Left lung (tissue), 4 donors: ENCODE measurements at regions not wholly inside any gene's neighbourhood (a gene's known extent, or its start where the extent isn't known, plus 50 kb on each side); places are given as distances from the start of the nearest gene placed in this dataset.

Experiments used
- ATAC-seq: fragments of 200-7000 bp; cut with Tn5 transposase; one replicate; pipeline ENCODE4 v1.9.1; 2020; ENCODE audit warnings: moderate library complexity
- DNase-seq, 4 donors: peaks; one replicate each; pipeline ENCODE4 v3.0.0-alpha.2; 2013 to 2020
- H3K27ac ChIP-seq, 2 donors: fragments of 200-600 bp; sonication (generic) in 1 of 2; one replicate each; pipeline versions ENCODE4 v1.5.0 to v1.8.0; 2020 to 2021
- H3K27me3 ChIP-seq, 2 donors: fragments of 200-600 bp; sonication (generic) in 1 of 2; one replicate each; pipeline versions ENCODE4 v1.5.0 to v1.8.0; 2020 to 2021
- H3K36me3 ChIP-seq, 2 donors: fragments of 200-600 bp; sonication (generic) in 1 of 2; one replicate each; pipeline versions ENCODE4 v1.5.0 to v1.8.0; 2020 to 2021
- H3K4me1 ChIP-seq, 2 donors: fragments of 200-600 bp; one replicate each; pipeline ENCODE4 v1.8.0; 2021
- H3K4me3 ChIP-seq, 2 donors: fragments of 200-600 bp; sonication (generic) in 1 of 2; one replicate each; pipeline versions ENCODE4 v1.5.0 to v1.8.0; 2020 to 2021; ENCODE audit warnings: mild to moderate bottlenecking in 1 of 2
- H3K9me3 ChIP-seq, 2 donors: fragments of 200-600 bp; sonication (generic) in 1 of 2; one replicate each; pipeline versions ENCODE4 v1.5.0 to v1.8.0; 2020 to 2021
- intact Hi-C, 2 donors: fragments of 100-400 bp; cut with DNase I; formaldehyde crosslinking; loops; one replicate each; pipeline versions ENCODE4 v1.11.2 to v1.14.2; 2022
- TF ChIP-seq, protein P1 (sequence below), 2 donors: fragments of 200-600 bp; sonication (generic) in 1 of 2; IDR thresholded peaks; one replicate each; pipeline versions ENCODE4 v1.5.0 to v1.8.0; 2021; ENCODE audit warnings: antibody characterized with exemption in 2 of 2
- donor health status: DM: no; HTN: yes; CAD: no.
- donor health status: DM: no; HTN: no; CAD: no.

DNA sequence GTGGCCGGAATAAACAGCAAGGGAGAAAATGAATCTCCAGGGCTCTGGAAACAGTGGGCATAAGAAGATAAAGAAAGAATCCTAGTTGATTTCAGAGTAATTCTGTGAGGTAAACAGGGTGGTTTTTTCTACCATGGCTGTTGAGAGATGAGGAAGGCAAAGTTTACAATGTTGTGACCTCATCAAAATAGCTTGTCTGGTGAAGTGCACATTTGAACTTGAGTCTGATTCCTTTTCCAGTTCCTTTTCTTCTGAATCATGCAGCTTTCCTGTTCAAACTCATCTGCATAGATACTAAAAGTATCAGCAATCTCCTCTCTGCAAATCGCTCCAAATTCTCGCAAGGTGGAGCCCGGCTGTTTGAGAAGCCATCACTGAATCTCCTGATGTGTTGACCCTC lies 161.7 kb downstream of the PLPP3 start:
- intact Hi-C loops = loop anchor here in 1 of 2 donors (10.0 kb wide), 1 partner anchor 157 kb away; the partner anchor contains the start of gene PLPP3
- no peak for ATAC-seq
- Histone ChIP-seq H3K4me3 (no peak overlapping the region), H3K27me3 (no peaks in the 10 kb centered on the region), H3K9me3 (no peaks in the 10 kb centered on the region), H3K4me1 (peaks cover 0 to 23% of the 10 kb centered on the region in 2 donors), H3K27ac (peak overlapping the region in 1 of 2 donors; percentile 58), H3K36me3 (no peaks in the 10 kb centered on the region)
- DNase-seq = no peak
- TF ChIP-seq, protein P1, sequence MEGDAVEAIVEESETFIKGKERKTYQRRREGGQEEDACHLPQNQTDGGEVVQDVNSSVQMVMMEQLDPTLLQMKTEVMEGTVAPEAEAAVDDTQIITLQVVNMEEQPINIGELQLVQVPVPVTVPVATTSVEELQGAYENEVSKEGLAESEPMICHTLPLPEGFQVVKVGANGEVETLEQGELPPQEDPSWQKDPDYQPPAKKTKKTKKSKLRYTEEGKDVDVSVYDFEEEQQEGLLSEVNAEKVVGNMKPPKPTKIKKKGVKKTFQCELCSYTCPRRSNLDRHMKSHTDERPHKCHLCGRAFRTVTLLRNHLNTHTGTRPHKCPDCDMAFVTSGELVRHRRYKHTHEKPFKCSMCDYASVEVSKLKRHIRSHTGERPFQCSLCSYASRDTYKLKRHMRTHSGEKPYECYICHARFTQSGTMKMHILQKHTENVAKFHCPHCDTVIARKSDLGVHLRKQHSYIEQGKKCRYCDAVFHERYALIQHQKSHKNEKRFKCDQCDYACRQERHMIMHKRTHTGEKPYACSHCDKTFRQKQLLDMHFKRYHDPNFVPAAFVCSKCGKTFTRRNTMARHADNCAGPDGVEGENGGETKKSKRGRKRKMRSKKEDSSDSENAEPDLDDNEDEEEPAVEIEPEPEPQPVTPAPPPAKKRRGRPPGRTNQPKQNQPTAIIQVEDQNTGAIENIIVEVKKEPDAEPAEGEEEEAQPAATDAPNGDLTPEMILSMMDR (IDR thresholded peaks at IDR 0.05) = no peak

DNA sequence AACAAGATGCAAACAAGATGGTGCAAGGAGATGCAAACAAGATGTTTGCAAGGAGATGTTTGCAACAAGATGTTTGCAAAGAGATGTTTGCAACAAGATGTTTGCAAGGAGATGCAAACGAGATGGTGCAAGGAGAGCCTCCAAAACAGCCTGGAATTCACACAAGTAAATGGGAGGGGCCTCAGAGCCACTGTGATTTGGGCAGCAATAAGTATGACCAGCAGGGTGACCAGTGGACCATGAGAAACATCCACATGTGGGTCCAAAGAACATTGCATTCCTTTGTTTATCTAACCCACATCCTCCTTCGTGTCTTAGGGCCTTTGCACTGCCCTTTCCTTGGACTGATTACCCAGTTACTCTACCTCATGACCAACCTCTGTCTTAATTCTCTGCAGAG lies 162.9 kb downstream of the PLPP3 start:
- Histone ChIP-seq H3K9me3 (no peaks in the 10 kb centered on the region), H3K4me1 (peaks cover 0 to 23% of the 10 kb centered on the region in 2 donors), H3K36me3 (no peaks in the 10 kb centered on the region), H3K27me3 (no peaks in the 10 kb centered on the region), H3K27ac (no peak overlapping the region), H3K4me3 (no peak overlapping the region)
- no peak for DNase-seq
- intact Hi-C loops = loop anchor here in 1 of 2 donors (10.0 kb wide), 1 partner anchor 158 kb away; the partner anchor contains the start of gene PLPP3
- peak; percentile 10 for ATAC-seq
- TF ChIP-seq, protein P1 (IDR thresholded peaks at IDR 0.05) = peak in 1 of 2 donors; percentile 11

DNA sequence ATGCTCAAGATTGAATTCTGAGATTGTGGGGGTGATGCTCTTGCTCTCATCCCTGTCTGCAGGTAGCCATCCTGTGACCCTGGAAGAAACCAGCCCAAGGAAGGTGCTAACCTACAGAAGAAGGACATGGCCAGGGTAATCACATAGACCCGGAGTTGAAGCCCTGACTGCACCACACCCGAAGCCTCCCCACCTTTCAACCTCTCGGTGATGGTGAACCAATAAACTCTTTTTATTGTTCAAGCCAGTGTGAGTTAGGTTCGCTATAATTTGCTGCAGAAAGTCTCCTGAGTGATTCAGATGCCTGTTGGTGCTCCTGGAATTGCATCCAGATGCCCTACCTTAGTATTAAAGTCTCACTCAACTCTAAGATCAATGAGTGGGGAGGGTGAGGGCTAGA lies 163.6 kb downstream of the PLPP3 start:
- no peaks in the 10 kb centered on the region for H3K27me3 ChIP-seq
- peaks cover 0 to 23% of the 10 kb centered on the region in 2 donors for H3K4me1 ChIP-seq
- intact Hi-C loops = loop anchor here in 1 of 2 donors (10.0 kb wide), 1 partner anchor 159 kb away; the partner anchor contains the start of gene PLPP3
- DNase-seq = no peak
- TF ChIP-seq, protein P1 (IDR thresholded peaks at IDR 0.05) = no peak
- H3K27ac ChIP-seq = no peak overlapping the region
- H3K4me3 ChIP-seq = no peak overlapping the region
- no peaks in the 10 kb centered on the region for H3K9me3 ChIP-seq
- no peaks in the 10 kb centered on the region for H3K36me3 ChIP-seq
- ATAC-seq = no peak

DNA sequence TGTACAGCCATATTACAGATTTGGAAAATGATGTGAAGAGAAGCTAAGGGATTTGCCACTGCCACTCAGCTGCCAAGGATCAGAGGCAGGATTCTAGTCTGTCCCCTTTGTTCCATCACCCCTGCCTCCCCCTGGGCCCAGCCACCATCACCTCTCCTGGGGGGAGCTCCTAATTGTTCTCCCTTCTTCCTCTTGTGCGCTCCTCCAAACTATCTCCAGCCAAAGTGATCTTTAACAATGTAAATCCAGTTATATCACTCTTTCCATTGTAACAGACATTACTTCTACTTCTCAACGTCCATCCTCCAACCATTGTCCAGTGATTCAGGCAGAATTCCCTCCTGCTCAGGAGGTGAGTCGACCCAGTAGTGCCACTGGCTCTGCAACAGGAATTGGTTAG lies 164.1 kb downstream of the PLPP3 start:
- no peak for DNase-seq
- TF ChIP-seq, protein P1 (IDR thresholded peaks at IDR 0.05) = no peak
- no peak overlapping the region for H3K27ac ChIP-seq
- no peaks in the 10 kb centered on the region for H3K36me3 ChIP-seq
- no peak overlapping the region for H3K4me3 ChIP-seq
- intact Hi-C loops = loop anchor here in 1 of 2 donors (10.0 kb wide), 1 partner anchor 160 kb away; the partner anchor contains the start of gene PLPP3
- no peaks in the 10 kb centered on the region for H3K27me3 ChIP-seq
- H3K4me1 ChIP-seq = peaks cover 0 to 23% of the 10 kb centered on the region in 2 donors
- ATAC-seq = no peak
- no peaks in the 10 kb centered on the region for H3K9me3 ChIP-seq

DNA sequence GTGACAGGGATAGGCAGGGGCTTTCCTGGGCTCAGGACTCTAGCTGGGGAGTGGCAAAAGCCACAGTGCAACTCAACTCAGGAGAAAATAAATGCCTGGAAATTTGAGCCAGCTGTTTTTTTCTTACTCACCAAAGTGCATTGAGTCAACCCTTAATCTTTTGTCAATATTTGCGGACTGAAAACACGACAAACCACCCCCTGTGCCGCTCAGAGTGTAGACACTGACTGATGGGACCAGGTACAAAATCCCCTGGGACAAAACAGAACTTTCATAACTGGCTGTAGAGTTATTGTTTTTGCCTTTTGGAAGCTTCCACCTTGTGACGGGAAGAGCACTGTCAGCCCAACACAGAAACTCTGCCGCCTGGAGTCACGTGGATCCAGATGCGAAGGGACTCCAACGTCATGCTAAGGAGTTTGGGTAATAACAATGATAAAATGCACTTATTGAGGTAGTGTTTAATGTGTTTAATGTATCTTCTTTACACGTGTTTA lies 164.6 kb downstream of the PLPP3 start:
- Histone ChIP-seq H3K4me3 (no peak overlapping the region), H3K36me3 (no peaks in the 10 kb centered on the region), H3K4me1 (peaks cover 0 to 23% of the 10 kb centered on the region in 2 donors), H3K27ac (no peak overlapping the region), H3K9me3 (no peaks in the 10 kb centered on the region), H3K27me3 (no peaks in the 10 kb centered on the region)
- no peak for DNase-seq
- intact Hi-C loops = loop anchor here in 1 of 2 donors (10.0 kb wide), 1 partner anchor 160 kb away; the partner anchor contains the start of gene PLPP3
- ATAC-seq = peak; percentile 80
- TF ChIP-seq, protein P1 (IDR thresholded peaks at IDR 0.05) = no peak
